ENCODE measurements at regions not wholly inside any gene's neighbourhood (a gene's known extent, or its start where the extent isn't known, plus 50 kb on each side); places are given as distances from the start of the nearest gene placed in this dataset.

GRCh38 chr10:9823268-9823930 lies 1194.3 kb upstream of the CELF2 start:
- no peak for DNase-seq (ENCODE audit: low spot score)
- no peak for TF ChIP-seq CTCF (IDR thresholded peaks at IDR 0.05)
- ATAC-seq (ENCODE audit: low FRiP score), result no peak

GRCh38 chr10:9824631-9825071 lies 1193.0 kb upstream of the CELF2 start:
- DNase-seq (ENCODE audit: low spot score) (no peak), ATAC-seq (ENCODE audit: low FRiP score) (no peak)
- no peak for TF ChIP-seq CTCF (IDR thresholded peaks at IDR 0.05)

DNA sequence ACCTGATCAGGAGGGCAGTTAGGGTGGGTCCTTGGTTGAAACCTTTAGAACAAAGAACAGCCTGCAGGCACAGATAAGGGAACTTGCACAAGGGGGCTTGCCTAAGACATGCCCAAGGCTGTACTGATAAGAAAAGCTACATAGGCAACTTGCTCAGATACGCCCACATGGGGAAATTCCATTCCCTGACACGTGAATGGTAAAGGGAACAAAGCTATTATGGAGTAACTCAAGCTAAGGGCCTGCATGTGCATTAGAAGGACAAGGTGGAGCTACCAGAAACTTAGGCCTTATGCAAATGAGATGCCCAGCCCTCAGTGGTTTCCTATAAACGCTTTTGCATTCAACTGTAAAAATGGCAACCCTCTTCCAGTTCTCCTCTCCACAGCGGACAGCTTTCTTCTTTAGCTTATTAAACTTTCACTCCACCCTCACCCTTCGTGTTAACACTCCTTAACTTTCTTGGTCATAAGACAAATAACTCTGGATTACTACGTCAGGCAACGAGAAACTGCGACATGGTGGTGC lies 1192.1 kb upstream of the CELF2 start:
- ATAC-seq (ENCODE audit: low FRiP score) (no peak), DNase-seq (ENCODE audit: low spot score) (no peak)
- no peak for TF ChIP-seq CTCF (IDR thresholded peaks at IDR 0.05)

GRCh38 chr10:9828110-9828509 lies 1189.6 kb upstream of the CELF2 start:
- ATAC-seq (ENCODE audit: low FRiP score) (no peak), DNase-seq (ENCODE audit: low spot score) (no peak)
- TF ChIP-seq CTCF (IDR thresholded peaks at IDR 0.05), result no peak

DNA sequence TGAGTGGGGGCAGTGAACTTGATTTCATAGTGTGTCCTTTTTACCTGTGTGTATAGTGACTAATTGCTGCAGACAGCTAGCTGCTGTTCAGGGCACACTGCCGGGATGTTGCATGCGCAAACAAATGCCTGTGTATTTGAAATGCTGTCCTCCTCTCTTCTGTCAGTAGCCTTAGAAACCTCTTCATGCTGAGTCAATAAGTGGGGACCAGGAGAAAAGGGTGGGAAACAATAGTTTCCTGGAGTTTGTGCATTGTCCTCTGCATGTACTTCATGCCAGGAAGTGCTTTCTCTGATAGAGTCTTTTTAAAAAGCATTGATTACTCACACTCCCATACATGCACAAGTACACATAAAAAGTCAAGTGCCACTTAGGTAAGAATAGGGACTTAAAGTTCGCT lies 1183.7 kb upstream of the CELF2 start:
- DNase-seq (ENCODE audit: low spot score) (no peak), ATAC-seq (ENCODE audit: low FRiP score) (no peak)
- TF ChIP-seq CTCF (IDR thresholded peaks at IDR 0.05), result no peak

- TF ChIP-seq CTCF (IDR thresholded peaks at IDR 0.05), result no peak
- no peak for ATAC-seq (ENCODE audit: low FRiP score)
These were observed 1183.2 kb upstream of the CELF2 start for GRCh38 chr10:9834434-9834833.

DNA sequence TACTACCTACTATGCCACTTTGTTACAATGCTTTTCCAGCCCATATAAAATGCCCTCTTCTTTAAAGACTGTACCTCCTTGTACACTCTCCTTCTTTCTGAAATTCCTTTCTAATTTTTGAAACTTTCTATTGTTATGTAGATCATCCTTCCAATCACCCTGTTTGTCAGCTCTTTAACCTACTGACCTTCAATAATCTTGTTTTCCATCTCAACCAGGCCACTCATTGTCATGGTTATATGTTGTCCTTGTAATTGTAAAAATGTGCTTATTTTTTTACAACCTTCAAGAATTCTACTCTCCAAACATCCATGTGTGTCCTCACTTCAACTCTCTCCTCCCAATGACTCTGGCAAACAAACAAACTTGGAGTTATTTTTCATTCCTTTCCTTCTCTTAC lies 1172.6 kb upstream of the CELF2 start:
- DNase-seq (ENCODE audit: low spot score), result no peak
- TF ChIP-seq CTCF (IDR thresholded peaks at IDR 0.05), result no peak
- ATAC-seq (ENCODE audit: low FRiP score), result no peak

More at GRCh38 chr10:9834434-9834833, 1183.2 kb upstream of the CELF2 start:
- DNase-seq (ENCODE audit: low spot score), result no peak
